HG03280 (cell line): ENCODE measurements at regions not wholly inside any gene's neighbourhood (a gene's known extent, or its start where the extent isn't known, plus 50 kb on each side); places are given as distances from the start of the nearest gene placed in this dataset.
"Not testable (repeated sequence)": the region's sequence is repeated elsewhere in the genome, so short reads cannot be mapped to it uniquely, and the experiment has no call there.

Experiments used
- ATAC-seq: cut with Tn5 transposase; IDR thresholded peaks from one replicate; pipeline ENCODE4 v1.9.1; 2021; ENCODE audit warnings: mild to moderate bottlenecking, moderate library complexity; ENCODE audit not compliant: unreplicated experiment

- no peak for ATAC-seq
Observed at GRCh38 chr3:71994906-71995305, 210.0 kb upstream of the PROK2 start.

DNA sequence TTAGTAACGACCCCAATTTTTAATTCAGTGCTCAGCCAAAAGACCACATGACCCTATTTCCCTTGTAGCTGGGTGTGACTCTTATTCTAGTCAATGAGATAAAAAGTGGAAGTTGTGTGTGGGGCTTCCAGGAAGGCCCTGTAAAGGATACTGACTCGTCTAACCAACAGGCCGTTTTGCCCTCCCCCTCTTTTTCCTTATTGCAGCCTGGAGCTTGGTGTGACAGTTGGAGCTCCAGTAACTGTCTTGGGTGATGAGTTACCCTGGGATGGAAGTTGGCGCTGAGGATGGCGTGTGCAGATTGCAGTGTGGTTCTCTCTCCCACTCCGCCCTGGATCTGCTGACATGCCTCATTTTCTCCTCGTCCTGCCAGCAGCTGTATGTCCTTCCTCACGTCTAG, 209.3 kb upstream of the PROK2 start:
- no peak for ATAC-seq

- no peak for ATAC-seq
Observed at GRCh38 chr3:71991681-71992080, 206.7 kb upstream of the PROK2 start.

DNA sequence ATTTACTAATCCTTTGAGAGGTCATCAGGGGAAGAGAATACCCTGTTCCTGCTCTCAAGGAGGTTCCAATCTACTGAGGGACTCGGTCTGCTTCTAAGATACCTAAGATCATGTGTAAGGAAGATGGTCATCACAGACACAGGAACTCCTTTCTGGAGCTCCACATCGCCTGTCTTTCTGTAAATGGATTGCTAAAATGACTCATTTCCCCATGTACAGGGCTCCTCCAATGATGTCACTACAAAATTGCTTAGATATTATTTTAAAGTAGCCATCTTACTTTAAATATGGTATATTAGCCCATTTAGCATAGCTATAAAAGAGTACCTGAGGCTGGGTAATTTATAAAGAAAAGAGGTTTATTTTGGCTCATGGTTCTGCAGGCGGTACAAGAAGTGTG, 206.1 kb upstream of the PROK2 start:
- ATAC-seq = no peak

DNA sequence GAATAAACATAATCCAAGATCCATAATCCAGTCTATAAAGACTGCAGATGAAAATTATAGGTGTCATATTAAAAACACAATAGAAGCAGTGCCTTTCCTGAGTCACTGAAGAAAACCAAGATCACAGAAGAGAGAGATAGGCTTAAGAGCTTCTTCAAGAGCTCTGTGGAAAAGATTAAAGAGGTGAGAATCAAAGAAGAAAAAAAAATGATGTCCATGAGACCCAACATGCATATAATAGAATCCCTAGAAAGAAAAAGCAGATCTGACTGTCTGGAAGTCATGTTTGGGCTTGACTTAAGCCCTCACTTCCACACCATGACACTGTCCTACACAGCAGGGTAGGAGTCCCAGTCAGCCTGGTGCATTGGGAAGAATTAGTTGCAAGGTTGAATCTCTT, 205.6 kb upstream of the PROK2 start:
- ATAC-seq = no peak

DNA sequence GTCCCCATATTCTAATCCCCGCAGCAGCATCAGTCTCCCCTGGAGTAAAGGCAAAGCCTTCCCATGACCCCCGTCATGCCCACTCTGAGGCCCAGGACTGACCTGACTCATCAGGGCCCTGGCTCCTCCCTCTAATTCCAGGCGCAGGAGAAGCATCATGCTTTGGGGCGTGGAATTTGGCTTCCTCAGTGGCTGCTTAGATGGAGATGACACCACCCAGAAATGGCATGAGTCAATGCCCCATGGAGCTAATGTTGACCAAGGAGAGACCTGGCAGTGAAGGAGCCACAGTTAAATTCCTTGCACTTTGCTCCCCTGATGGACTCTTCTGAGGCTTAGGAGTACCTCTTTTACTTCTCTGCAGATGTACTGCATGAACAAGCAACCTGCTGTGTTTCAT, 204.2 kb upstream of the PROK2 start:
- ATAC-seq = no peak

DNA sequence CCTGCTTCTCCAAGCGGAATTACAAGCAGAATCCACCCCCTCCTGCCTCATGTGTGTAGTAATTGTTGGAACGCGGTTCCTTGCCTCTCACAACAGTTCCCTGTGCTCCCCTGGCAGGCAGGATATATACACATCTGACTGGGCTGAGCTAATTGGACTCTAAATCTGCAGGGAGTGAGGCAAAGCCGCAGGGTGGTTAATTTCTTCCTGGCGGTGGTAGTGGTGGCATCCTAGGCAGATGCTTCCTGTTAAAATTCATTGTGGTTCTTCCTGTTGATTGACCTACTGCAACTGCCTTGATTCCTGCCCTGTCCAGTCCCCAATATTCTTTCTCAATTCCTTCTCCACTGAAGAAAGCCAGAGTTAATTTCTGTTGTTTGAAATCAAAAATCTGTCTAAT, 202.9 kb upstream of the PROK2 start:
- no peak for ATAC-seq

- ATAC-seq = no peak
Observed at GRCh38 chr3:71987089-71987735, 202.3 kb upstream of the PROK2 start.

DNA sequence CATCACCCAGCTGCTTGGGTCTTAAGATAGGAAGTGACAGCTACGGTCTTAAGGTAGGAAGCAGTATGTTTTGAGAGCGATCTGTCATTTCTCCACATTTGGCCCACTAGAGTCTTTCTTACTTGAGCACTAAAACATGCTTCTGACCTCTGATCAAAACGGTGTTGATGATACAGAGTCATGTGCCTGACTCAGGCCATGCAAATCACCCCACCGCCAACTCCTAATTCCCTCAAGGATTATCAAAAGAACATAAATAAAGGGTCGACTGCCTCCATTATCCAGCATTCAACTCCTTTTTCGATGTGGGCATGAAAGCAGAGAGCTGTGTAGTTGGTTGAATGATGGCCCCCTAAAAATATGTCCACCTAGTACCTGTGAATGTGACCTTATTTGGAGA, 201.7 kb upstream of the PROK2 start:
- no peak for ATAC-seq

- ATAC-seq = peak; percentile 91
Observed at GRCh38 chr3:71984843-71985613, 200.1 kb upstream of the PROK2 start.

DNA sequence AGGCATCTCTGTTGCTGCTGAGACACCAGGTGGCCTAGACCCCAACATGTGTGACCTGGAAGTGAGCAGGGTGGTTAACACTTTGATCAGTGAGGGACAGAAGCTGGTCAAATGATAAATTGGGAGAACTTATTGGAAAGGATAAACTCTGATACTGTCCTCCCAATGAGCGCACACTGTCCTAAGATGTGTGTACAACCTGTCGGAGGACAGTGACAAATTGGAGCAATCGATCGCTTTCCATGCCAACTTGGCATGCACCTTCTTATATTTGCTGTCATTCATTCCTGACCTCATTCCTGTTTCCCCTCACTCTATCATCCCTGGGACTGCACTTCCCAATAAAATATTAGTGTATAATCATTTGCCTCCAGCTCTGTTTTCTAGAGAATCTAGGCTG, 198.7 kb upstream of the PROK2 start:
- no peak for ATAC-seq

DNA sequence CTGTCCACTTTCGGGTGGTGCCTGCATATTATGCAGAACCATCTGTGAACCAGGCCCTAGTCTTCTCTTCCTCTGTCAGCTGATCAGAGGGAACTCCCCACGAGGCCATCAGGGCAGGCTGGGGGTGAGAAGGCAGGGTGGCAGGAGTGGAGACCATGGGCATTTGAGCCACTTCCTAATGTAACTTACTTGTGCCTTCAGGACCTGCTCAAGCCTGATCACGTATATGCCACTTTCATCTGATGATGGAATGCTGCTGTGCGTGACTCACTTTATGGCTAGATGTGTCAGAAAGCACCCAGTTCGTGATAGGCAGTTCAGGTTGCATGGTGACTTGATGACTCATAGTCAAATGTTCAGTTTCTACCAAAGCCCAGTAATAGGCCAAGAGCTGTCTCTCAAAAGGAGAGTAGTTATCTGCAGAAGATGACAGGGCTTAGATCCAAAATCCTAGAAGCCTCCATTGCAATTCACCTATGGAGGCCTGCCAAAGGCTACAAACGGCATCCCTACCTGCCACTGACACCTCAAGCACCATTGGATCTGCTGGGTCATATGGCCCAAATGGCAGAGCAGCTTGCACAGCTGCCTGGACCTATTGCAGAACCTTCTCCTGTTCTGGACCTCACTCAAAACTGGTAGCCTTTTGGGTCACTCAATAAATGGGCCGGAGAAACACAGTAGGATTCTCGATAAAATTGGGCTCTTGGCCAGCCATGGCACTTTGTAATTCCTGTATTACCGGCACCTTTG, 197.7 kb upstream of the PROK2 start:
- not testable (repeated sequence) for ATAC-seq

GRCh38 chr3:71979175-71979574, 194.2 kb upstream of the PROK2 start:
- no peak for ATAC-seq

GRCh38 chr3:71978150-71978721, 193.3 kb upstream of the PROK2 start:
- peak; percentile 64 for ATAC-seq

- no peak for ATAC-seq
Observed at GRCh38 chr3:71977525-71977924, 192.6 kb upstream of the PROK2 start.

DNA sequence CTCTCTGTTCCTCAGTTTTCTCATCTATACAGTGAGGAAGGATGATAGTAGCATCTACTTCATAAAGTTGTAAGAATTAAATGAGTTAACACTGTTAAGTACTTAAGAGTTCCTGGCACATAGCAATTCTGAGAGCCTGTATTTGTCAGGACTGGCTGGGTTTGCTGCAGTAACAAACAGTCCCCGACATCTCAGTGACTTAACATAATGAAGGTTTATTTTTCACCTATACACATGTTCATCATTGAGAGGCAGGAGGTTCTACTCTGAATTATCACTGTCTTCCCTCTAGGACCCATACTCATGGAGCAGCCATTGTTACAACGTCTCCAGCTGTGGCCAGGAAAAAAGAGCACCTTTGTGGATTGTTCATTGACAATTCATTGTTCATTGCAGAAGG, 190.6 kb upstream of the PROK2 start:
- no peak for ATAC-seq

DNA sequence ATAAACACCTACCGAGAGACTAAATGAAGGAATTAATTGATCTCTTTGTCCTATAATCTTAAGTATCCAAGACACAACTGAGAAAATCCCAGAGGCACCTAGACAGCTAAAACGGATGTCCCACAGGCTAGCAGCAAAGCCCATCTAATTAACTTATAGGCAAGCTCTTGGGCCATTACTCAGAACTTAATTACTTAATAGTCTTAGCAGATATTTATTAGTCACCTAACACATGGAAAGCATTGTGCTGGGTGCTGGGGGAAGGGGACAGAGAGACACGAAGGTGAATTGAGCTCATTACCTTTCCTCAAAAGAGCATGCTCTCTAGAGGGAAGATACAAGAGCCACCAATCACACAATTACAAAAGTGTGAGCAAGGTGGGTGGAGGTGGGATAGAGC, 189.8 kb upstream of the PROK2 start:
- ATAC-seq = no peak

- ATAC-seq = no peak
Observed at GRCh38 chr3:71973274-71974030, 188.5 kb upstream of the PROK2 start.

DNA sequence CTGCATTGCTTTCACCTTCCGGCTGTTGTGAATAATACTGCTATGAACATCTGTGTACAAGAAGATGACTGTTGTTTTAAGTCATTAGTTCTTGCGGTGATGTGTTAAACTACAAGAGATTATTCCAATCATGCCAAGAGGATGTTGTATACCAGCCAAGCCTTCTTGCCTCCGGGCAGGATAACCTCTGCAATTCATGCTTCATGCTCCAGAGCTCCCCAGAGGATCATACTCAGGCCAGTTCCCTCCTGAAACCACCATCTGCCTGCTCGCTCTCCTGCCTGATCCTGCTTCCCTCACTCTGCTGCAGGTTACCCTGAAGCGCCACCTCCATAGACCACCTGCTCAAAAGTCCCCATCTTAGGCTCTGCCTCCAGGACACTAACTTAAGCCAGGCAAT, 187.1 kb upstream of the PROK2 start:
- ATAC-seq = no peak

GRCh38 chr3:71968544-71968943, 183.6 kb upstream of the PROK2 start:
- ATAC-seq = no peak

- no peak for ATAC-seq
Observed at GRCh38 chr3:71966185-71966584, 181.2 kb upstream of the PROK2 start.
